Lung microvascular endothelial cell (primary cell): ENCODE measurements at regions not wholly inside any gene's neighbourhood (a gene's known extent, or its start where the extent isn't known, plus 50 kb on each side); places are given as distances from the start of the nearest gene placed in this dataset.
"Not testable (repeated sequence)": the region's sequence is repeated elsewhere in the genome, so short reads cannot be mapped to it uniquely, and the experiment has no call there.

Source experiments
- DNase-seq, 2 donors: peaks; one replicate each; pipeline versions ENCODE4 v3.0.0 to v3.0.0-alpha.2; 2010; ENCODE audit warnings: low read depth in 2 of 2

- no peak for DNase-seq
These were observed 436.5 kb upstream of the SLC30A5 start for GRCh38 chr5:68657055-68657961.

GRCh38 chr5:68658810-68659372, 434.9 kb upstream of the SLC30A5 start:
- no peak for DNase-seq

- no peak for DNase-seq
These were observed 433.9 kb upstream of the SLC30A5 start for GRCh38 chr5:68659881-68660280.

GRCh38 chr5:68661237-68661636, 432.6 kb upstream of the SLC30A5 start:
- DNase-seq: peak; percentile 14 to 31

- no peak for DNase-seq
These were observed 431.0 kb upstream of the SLC30A5 start for GRCh38 chr5:68662804-68663307.

- DNase-seq: no peak
These were observed 423.8 kb upstream of the SLC30A5 start for GRCh38 chr5:68669864-68670575.

GRCh38 chr5:68673106-68673822, 420.6 kb upstream of the SLC30A5 start:
- DNase-seq: no peak

- DNase-seq: no peak
These were observed 420.0 kb upstream of the SLC30A5 start for GRCh38 chr5:68673823-68674180.

GRCh38 chr5:68679041-68679440, 414.8 kb upstream of the SLC30A5 start:
- DNase-seq: no peak

GRCh38 chr5:68680366-68680765, 413.4 kb upstream of the SLC30A5 start:
- DNase-seq: no peak

GRCh38 chr5:68681929-68682328, 411.9 kb upstream of the SLC30A5 start:
- no peak for DNase-seq

GRCh38 chr5:68682400-68683160, 411.2 kb upstream of the SLC30A5 start:
- no peak for DNase-seq

GRCh38 chr5:68683632-68684036, 410.2 kb upstream of the SLC30A5 start:
- peak in 1 of 2 donors; percentile 29 for DNase-seq

GRCh38 chr5:68685863-68686262, 408.0 kb upstream of the SLC30A5 start:
- DNase-seq: no peak

GRCh38 chr5:68688547-68688946, 405.3 kb upstream of the SLC30A5 start:
- no peak for DNase-seq

GRCh38 chr5:68689010-68689409, 404.8 kb upstream of the SLC30A5 start:
- no peak for DNase-seq

- not testable (repeated sequence) for DNase-seq
These were observed 401.9 kb upstream of the SLC30A5 start for GRCh38 chr5:68691874-68692273.

GRCh38 chr5:68698025-68698940, 395.5 kb upstream of the SLC30A5 start:
- no peak for DNase-seq

GRCh38 chr5:68699966-68700365, 393.8 kb upstream of the SLC30A5 start:
- no peak for DNase-seq

- no peak for DNase-seq
These were observed 386.2 kb upstream of the SLC30A5 start for GRCh38 chr5:68707575-68707974.
